ENCODE measurements at regions not wholly inside any gene's neighbourhood (a gene's known extent, or its start where the extent isn't known, plus 50 kb on each side); places are given as distances from the start of the nearest gene placed in this dataset.
"Not testable (repeated sequence)": the region's sequence is repeated elsewhere in the genome, so short reads cannot be mapped to it uniquely, and the experiment has no call there.

DNA sequence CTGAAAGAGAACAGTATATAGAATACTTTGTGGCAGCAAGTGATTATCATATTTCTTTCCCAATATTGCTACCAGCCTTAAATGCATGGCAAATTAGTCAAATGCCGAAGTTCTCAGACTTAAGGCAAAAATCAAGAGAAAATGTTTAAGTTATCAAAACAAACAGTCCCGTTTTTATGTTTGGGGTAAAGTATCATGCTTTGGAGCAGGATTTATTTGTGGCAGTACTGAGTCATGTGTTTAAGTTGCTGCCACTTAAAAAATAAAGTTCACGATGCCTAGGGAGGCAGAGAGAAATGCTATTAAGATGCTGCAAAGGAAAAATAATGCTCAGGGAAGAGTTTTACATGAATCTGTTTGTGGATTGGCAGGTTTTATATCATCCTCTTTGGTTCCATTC, 417.4 kb upstream of the MDFIC2 start:
- Mint-ChIP-seq H3K9me3 (peaks cover 0 to 2% of the 10 kb centered on the region in 2 donors), H3K27ac (no peak overlapping the region), H3K27me3 (peaks cover 3 to 20% of the 10 kb centered on the region in 2 donors), H3K36me3 (no peaks in the 10 kb centered on the region), H3K4me3 (no peak overlapping the region), H3K4me1 (no peaks in the 10 kb centered on the region)
- ATAC-seq (replicated peaks) (no peak), DNase-seq (no peak)

DNA sequence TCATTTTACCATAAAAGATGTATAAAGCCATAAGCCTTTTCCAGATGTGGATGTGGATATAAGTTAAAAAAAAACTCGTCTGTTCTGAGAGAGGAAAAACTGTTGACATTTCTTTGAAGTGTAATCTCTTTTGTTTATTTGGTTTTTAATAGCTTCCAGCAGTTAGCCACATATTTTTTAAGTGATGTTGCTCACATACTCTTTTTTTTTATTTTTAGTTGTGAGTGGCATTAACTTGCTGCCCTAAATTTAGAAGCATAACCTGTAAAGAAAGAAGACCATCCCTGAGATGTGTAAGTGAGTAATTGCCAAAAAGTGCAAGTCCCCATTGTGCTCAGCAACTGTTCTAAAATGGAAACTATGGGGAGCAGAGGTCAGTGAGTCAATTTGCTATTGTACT, 415.9 kb upstream of the MDFIC2 start:
- no peaks in the 10 kb centered on the region for H3K36me3 Mint-ChIP-seq
- peaks cover 3 to 9% of the 10 kb centered on the region in 2 donors for H3K27me3 Mint-ChIP-seq
- H3K9me3 Mint-ChIP-seq, result peaks cover 0 to 2% of the 10 kb centered on the region in 2 donors
- ATAC-seq (replicated peaks) (no peak), DNase-seq (no peak)
- no peak overlapping the region for H3K27ac Mint-ChIP-seq
- H3K4me1 Mint-ChIP-seq, result no peaks in the 10 kb centered on the region
- no peak overlapping the region for H3K4me3 Mint-ChIP-seq

DNA sequence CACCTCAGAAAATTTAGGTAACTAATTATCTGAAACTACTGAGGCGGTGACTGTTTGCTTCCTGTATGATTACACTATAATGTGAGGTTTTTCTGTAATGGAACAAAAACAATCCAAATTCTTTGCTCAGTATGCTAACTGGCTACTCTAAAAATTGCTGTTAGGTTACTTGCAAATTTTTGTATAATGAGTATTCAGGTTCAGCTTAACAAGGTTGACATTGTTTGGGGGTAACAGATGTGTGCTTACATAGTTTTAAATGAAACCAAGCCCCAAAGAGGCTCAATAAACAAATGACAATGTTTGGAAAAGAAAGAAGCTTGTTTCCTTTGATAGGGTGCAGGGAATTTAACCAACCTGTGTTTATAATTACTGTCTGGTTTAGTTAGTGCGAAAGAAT, 414.5 kb upstream of the MDFIC2 start:
- Mint-ChIP-seq H3K9me3 (peaks cover 0 to 2% of the 10 kb centered on the region in 2 donors), H3K27ac (no peak overlapping the region), H3K36me3 (no peaks in the 10 kb centered on the region), H3K4me3 (no peak overlapping the region), H3K27me3 (no peaks in the 10 kb centered on the region), H3K4me1 (no peaks in the 10 kb centered on the region)
- no peak for ATAC-seq (replicated peaks)
- no peak for DNase-seq

- DNase-seq, result no peak
- no peaks in the 10 kb centered on the region for H3K27me3 Mint-ChIP-seq
These were observed 413.9 kb upstream of the MDFIC2 start for GRCh38 chr3:70726096-70726938.

DNA sequence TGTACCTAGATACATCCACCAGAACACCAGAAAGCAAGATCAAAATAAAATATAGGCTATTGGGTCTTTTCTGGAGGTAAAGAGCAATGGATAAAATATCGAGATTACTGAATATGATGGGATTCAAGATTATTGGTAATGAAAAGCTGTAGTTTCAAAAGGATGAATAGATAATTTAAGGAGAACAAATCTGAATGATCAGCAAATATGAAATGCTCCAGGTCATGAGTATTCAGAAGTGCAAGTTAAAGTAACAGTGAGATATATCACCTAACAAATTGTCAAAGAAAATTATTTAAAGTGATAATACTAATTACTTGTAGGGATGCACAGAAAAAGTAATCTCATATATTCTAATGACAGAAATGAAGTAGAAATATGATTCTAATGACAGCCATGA, 409.6 kb upstream of the MDFIC2 start:
- ATAC-seq (replicated peaks) (no peak), DNase-seq (no peak)
- no peak overlapping the region for H3K27ac Mint-ChIP-seq
- H3K27me3 Mint-ChIP-seq, result no peaks in the 10 kb centered on the region
- H3K4me1 Mint-ChIP-seq, result peaks cover 0 to 7% of the 10 kb centered on the region in 2 donors
- peaks cover 0 to 2% of the 10 kb centered on the region in 2 donors for H3K9me3 Mint-ChIP-seq
- no peak overlapping the region for H3K4me3 Mint-ChIP-seq
- H3K36me3 Mint-ChIP-seq, result no peaks in the 10 kb centered on the region

More at GRCh38 chr3:70726096-70726938, 413.9 kb upstream of the MDFIC2 start:
- no peaks in the 10 kb centered on the region for H3K4me1 Mint-ChIP-seq
- H3K9me3 Mint-ChIP-seq, result peaks cover 0 to 2% of the 10 kb centered on the region in 2 donors
- H3K27ac Mint-ChIP-seq, result no peak overlapping the region
- H3K36me3 Mint-ChIP-seq, result no peaks in the 10 kb centered on the region
- no peak overlapping the region for H3K4me3 Mint-ChIP-seq
- ATAC-seq (replicated peaks), result no peak

DNA sequence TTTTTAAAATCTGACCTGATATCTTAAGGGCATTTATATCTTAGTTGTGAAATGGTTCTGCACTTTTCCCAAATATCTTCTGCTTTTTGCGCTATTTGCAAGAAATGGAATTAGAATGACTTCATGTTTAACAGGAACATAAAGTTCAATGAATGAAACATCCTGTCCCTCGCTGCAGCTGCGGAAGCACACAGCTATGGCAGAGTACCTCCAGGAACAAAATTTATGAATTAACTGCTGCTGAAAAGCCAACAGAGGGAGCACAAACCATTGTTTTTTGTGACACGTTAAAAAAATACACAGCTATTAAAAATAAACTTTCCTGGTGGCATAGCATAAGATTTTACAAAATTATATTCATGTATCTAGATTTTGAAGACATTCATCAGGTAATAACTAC, 404.4 kb upstream of the MDFIC2 start:
- H3K27ac Mint-ChIP-seq, result no peak overlapping the region
- ATAC-seq (replicated peaks), result no peak
- no peak overlapping the region for H3K4me3 Mint-ChIP-seq
- H3K4me1 Mint-ChIP-seq, result peaks cover 0 to 7% of the 10 kb centered on the region in 2 donors
- no peak for DNase-seq
- peaks cover 5 to 7% of the 10 kb centered on the region in 2 donors for H3K36me3 Mint-ChIP-seq
- H3K9me3 Mint-ChIP-seq, result peaks cover 11 to 14% of the 10 kb centered on the region in 2 donors
- peaks cover 0 to 6% of the 10 kb centered on the region in 2 donors for H3K27me3 Mint-ChIP-seq

- H3K4me1 Mint-ChIP-seq, result no peaks in the 10 kb centered on the region
- peaks cover 0 to 6% of the 10 kb centered on the region in 2 donors for H3K27me3 Mint-ChIP-seq
- no peak overlapping the region for H3K4me3 Mint-ChIP-seq
- ATAC-seq (replicated peaks) (no peak), DNase-seq (no peak)
- H3K9me3 Mint-ChIP-seq, result peaks cover 19 to 24% of the 10 kb centered on the region in 2 donors
- no peak overlapping the region for H3K27ac Mint-ChIP-seq
- H3K36me3 Mint-ChIP-seq, result peaks cover 5 to 8% of the 10 kb centered on the region in 2 donors
These were observed 400.1 kb upstream of the MDFIC2 start for GRCh38 chr3:70712449-70713082.

GRCh38 chr3:70703305-70704102, 391.1 kb upstream of the MDFIC2 start:
- no peak overlapping the region for H3K4me3 Mint-ChIP-seq
- no peak for DNase-seq
- no peak overlapping the region for H3K27ac Mint-ChIP-seq

GRCh38 chr3:70702132-70702531, 389.7 kb upstream of the MDFIC2 start:
- no peak for DNase-seq
- no peaks in the 10 kb centered on the region for H3K9me3 Mint-ChIP-seq
- no peak overlapping the region for H3K4me3 Mint-ChIP-seq
- no peak for ATAC-seq (replicated peaks)
- H3K4me1 Mint-ChIP-seq, result peaks cover 0 to 5% of the 10 kb centered on the region in 2 donors
- H3K27ac Mint-ChIP-seq, result no peak overlapping the region
- H3K36me3 Mint-ChIP-seq, result no peaks in the 10 kb centered on the region
- H3K27me3 Mint-ChIP-seq, result peaks cover 27 to 33% of the 10 kb centered on the region in 2 donors

More at GRCh38 chr3:70703305-70704102, 391.1 kb upstream of the MDFIC2 start:
- Mint-ChIP-seq H3K9me3 (peaks cover 0 to 2% of the 10 kb centered on the region in 2 donors), H3K36me3 (no peaks in the 10 kb centered on the region), H3K27me3 (peaks cover 27 to 33% of the 10 kb centered on the region in 2 donors), H3K4me1 (peaks cover 0 to 5% of the 10 kb centered on the region in 2 donors)
- ATAC-seq (replicated peaks), result no peak

DNA sequence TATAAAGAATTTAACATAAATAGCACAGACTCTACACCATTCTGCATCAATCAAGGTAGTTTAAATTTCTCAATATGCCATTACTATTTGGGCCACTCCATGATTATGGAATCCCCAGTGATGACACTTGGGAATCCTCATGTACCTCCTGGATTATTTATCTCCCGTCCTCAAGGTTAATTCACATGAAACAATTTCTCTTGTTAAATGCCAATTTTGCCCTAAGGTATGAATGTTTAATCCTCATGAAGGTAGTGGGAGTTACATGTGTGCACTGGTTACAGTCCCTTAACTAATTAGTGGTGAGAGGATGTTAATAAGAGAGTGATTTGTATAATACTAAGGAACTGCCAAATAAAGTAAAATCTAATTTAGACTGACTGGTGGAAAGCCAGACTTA, 372.3 kb upstream of the MDFIC2 start:
- H3K27me3 Mint-ChIP-seq, result peaks cover 9 to 11% of the 10 kb centered on the region in 2 donors
- peaks cover 2 to 6% of the 10 kb centered on the region in 2 donors for H3K9me3 Mint-ChIP-seq
- no peaks in the 10 kb centered on the region for H3K4me1 Mint-ChIP-seq
- no peaks in the 10 kb centered on the region for H3K36me3 Mint-ChIP-seq
- no peak for ATAC-seq (replicated peaks)
- H3K4me3 Mint-ChIP-seq, result no peak overlapping the region
- no peak overlapping the region for H3K27ac Mint-ChIP-seq
- no peak for DNase-seq

- H3K4me3 Mint-ChIP-seq; ATAC-seq (replicated peaks); H3K4me1 Mint-ChIP-seq; H3K36me3 Mint-ChIP-seq; DNase-seq; H3K27ac Mint-ChIP-seq: not testable (repeated sequence)
- H3K9me3 Mint-ChIP-seq, result peaks cover 6 to 12% of the 10 kb centered on the region in 2 donors
- peaks cover 14 to 15% of the 10 kb centered on the region in 2 donors for H3K27me3 Mint-ChIP-seq
These were observed 363.4 kb upstream of the MDFIC2 start for GRCh38 chr3:70675810-70676209.

- no peak overlapping the region for H3K4me3 Mint-ChIP-seq
- H3K27ac Mint-ChIP-seq, result no peak overlapping the region
- peaks cover 0 to 8% of the 10 kb centered on the region in 2 donors for H3K9me3 Mint-ChIP-seq
- no peak for DNase-seq
- peaks cover 16 to 19% of the 10 kb centered on the region in 2 donors for H3K27me3 Mint-ChIP-seq
- no peak for ATAC-seq (replicated peaks)
- H3K4me1 Mint-ChIP-seq, result peaks cover 7 to 9% of the 10 kb centered on the region in 2 donors
- H3K36me3 Mint-ChIP-seq, result no peaks in the 10 kb centered on the region
These were observed 346.3 kb upstream of the MDFIC2 start for GRCh38 chr3:70658513-70659310.

DNA sequence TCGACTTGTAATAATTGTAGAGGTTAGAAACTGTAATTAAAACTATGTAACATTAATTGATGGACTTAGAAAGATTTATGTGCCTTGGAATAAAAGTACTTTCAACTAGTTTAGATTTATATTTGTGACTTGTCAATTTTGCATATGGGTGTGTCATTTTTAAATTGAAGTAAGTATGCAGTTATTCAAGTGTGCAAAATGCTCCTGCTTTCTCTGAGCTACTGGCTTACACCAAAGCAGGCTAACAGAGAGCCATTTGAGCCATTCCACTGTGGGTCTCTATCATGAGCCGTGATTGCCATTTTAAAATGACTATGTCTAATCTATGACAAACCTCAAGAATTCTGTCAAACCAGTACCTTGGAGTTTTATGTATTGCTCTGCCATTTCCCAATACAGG, 345.0 kb upstream of the MDFIC2 start:
- ATAC-seq (replicated peaks) (no peak), DNase-seq (no peak)
- Mint-ChIP-seq H3K9me3 (peaks cover 0 to 8% of the 10 kb centered on the region in 2 donors), H3K27me3 (peaks cover 16 to 19% of the 10 kb centered on the region in 2 donors), H3K4me1 (peaks cover 7 to 9% of the 10 kb centered on the region in 2 donors), H3K27ac (no peak overlapping the region), H3K36me3 (no peaks in the 10 kb centered on the region), H3K4me3 (no peak overlapping the region)
